ENCODE measurements at regions not wholly inside any gene's neighbourhood (a gene's known extent, or its start where the extent isn't known, plus 50 kb on each side); places are given as distances from the start of the nearest gene placed in this dataset.

GRCh38 chr5:56581426-56581825, 233.9 kb upstream of the MAP3K1 start:
- no peaks in the 10 kb centered on the region for H3K27me3 ChIP-seq
- TF ChIP-seq, protein P1, sequence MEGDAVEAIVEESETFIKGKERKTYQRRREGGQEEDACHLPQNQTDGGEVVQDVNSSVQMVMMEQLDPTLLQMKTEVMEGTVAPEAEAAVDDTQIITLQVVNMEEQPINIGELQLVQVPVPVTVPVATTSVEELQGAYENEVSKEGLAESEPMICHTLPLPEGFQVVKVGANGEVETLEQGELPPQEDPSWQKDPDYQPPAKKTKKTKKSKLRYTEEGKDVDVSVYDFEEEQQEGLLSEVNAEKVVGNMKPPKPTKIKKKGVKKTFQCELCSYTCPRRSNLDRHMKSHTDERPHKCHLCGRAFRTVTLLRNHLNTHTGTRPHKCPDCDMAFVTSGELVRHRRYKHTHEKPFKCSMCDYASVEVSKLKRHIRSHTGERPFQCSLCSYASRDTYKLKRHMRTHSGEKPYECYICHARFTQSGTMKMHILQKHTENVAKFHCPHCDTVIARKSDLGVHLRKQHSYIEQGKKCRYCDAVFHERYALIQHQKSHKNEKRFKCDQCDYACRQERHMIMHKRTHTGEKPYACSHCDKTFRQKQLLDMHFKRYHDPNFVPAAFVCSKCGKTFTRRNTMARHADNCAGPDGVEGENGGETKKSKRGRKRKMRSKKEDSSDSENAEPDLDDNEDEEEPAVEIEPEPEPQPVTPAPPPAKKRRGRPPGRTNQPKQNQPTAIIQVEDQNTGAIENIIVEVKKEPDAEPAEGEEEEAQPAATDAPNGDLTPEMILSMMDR (IDR thresholded peaks at IDR 0.05; ENCODE audit: poor library complexity) = no peak
- no peak for TF ChIP-seq EZH2phosphoT487 (IDR thresholded peaks at IDR 0.05; ENCODE audit: low read depth, severe bottlenecking, unreplicated experiment)
- no peak for TF ChIP-seq EZH2 (IDR thresholded peaks at IDR 0.05; ENCODE audit: borderline replicate concordance)
- H3K4me2 ChIP-seq = no peak overlapping the region
- no peaks in the 10 kb centered on the region for H3K79me2 ChIP-seq
- no peaks in the 10 kb centered on the region for H3K9me2 ChIP-seq (replicated peaks; ENCODE audit: insufficient read depth)
- no peaks in the 10 kb centered on the region for H4K20me1 ChIP-seq (ENCODE audit: insufficient read depth, poor library complexity, severe bottlenecking)
- peaks cover 9% of the 10 kb centered on the region for H3K4me1 ChIP-seq (ENCODE audit: insufficient read depth)
- H3K36me3 ChIP-seq (replicated peaks; ENCODE audit: insufficient read depth, low read depth) = no peaks in the 10 kb centered on the region
- no peak overlapping the region for H3K4me3 ChIP-seq
- H3K27ac ChIP-seq = no peak overlapping the region
- WGBS (ENCODE audit: low lambda C conversion rate, missing lambda C conversion rate) = 92% methylated on average over 1 of the region's 1 CpG
- H3K9me3 ChIP-seq (ENCODE audit: low read depth) = no peaks in the 10 kb centered on the region
- H2AFZ ChIP-seq = no peak overlapping the region
- no peak for DNase-seq (ENCODE audit: low spot score)

DNA sequence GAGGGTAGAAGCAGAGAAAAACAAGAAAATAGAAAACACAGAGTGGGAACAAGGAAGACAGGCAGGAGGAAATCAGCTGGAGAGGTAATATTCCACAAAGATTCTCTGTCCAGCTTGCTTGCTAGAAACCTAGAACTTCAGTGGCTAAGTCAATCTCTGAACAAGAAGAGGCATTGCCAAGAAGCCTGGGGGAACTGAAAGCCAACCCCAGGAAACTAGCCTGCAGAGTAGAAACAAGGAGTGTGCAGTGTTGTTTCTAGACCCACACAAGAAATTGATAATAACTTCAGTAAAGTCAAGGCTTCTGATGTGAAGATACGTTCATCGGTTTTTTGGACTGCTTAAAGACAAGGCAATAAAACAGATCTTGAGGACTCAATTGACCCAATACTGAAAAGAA, 234.5 kb upstream of the MAP3K1 start:
- no peaks in the 10 kb centered on the region for H4K20me1 ChIP-seq (ENCODE audit: insufficient read depth, poor library complexity, severe bottlenecking)
- H3K36me3 ChIP-seq (replicated peaks; ENCODE audit: insufficient read depth, low read depth) = no peaks in the 10 kb centered on the region
- H3K4me1 ChIP-seq (ENCODE audit: insufficient read depth) = peaks cover 4% of the 10 kb centered on the region
- H2AFZ ChIP-seq = no peak overlapping the region
- H3K9me3 ChIP-seq (ENCODE audit: low read depth) = no peaks in the 10 kb centered on the region
- no peak overlapping the region for H3K4me3 ChIP-seq
- H3K27me3 ChIP-seq = no peaks in the 10 kb centered on the region
- no peaks in the 10 kb centered on the region for H3K9me2 ChIP-seq (replicated peaks; ENCODE audit: insufficient read depth)
- no peak overlapping the region for H3K27ac ChIP-seq
- no peak for DNase-seq (ENCODE audit: low spot score)
- no peak overlapping the region for H3K4me2 ChIP-seq
- WGBS (ENCODE audit: low lambda C conversion rate, missing lambda C conversion rate) = 95% methylated on average over 2 of the region's 2 CpGs
- no peak for TF ChIP-seq EZH2 (IDR thresholded peaks at IDR 0.05; ENCODE audit: borderline replicate concordance)
- TF ChIP-seq EZH2phosphoT487 (IDR thresholded peaks at IDR 0.05; ENCODE audit: low read depth, severe bottlenecking, unreplicated experiment) = no peak
- TF ChIP-seq, protein P1 (IDR thresholded peaks at IDR 0.05; ENCODE audit: poor library complexity) = no peak
- H3K79me2 ChIP-seq = no peaks in the 10 kb centered on the region

DNA sequence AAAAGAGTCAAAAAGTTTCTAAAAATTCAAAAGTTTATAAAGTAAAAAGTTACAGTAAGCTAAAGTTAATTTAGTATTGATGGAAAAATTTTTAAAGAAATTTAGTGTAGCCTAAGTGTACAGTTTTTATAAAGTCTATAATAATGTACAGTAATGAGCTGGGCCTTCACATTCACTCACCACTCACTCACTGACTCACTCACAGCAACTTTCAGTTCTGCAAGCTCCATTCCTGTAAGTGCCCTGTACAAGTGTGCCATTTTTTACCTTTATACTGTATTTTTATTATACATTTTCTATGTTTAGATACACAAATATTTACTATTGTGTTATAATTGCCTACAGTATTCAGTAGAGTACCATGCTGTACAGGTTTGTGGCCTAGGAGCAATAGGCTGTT, 239.5 kb upstream of the MAP3K1 start:
- Histone ChIP-seq H3K4me1 (ENCODE audit: insufficient read depth) (no peaks in the 10 kb centered on the region), H3K4me2 (no peak overlapping the region), H3K9me3 (ENCODE audit: low read depth) (no peaks in the 10 kb centered on the region), H3K27ac (no peak overlapping the region), H4K20me1 (ENCODE audit: insufficient read depth, poor library complexity, severe bottlenecking) (no peaks in the 10 kb centered on the region), H3K9me2 (replicated peaks; ENCODE audit: insufficient read depth) (no peaks in the 10 kb centered on the region), H3K79me2 (no peaks in the 10 kb centered on the region), H3K36me3 (replicated peaks; ENCODE audit: insufficient read depth, low read depth) (no peaks in the 10 kb centered on the region), H3K4me3 (no peak overlapping the region), H3K27me3 (no peaks in the 10 kb centered on the region), H2AFZ (no peak overlapping the region)
- TF ChIP-seq EZH2phosphoT487 (IDR thresholded peaks at IDR 0.05; ENCODE audit: low read depth, severe bottlenecking, unreplicated experiment) (no peak), EZH2 (IDR thresholded peaks at IDR 0.05; ENCODE audit: borderline replicate concordance) (no peak)
- TF ChIP-seq, protein P1 (IDR thresholded peaks at IDR 0.05; ENCODE audit: poor library complexity) = no peak
- no peak for DNase-seq (ENCODE audit: low spot score)

GRCh38 chr5:56574778-56575177, 240.6 kb upstream of the MAP3K1 start:
- no peak for DNase-seq (ENCODE audit: low spot score)
- Histone ChIP-seq H3K4me2 (no peak overlapping the region), H3K9me3 (ENCODE audit: low read depth) (no peaks in the 10 kb centered on the region), H2AFZ (no peak overlapping the region), H3K79me2 (no peaks in the 10 kb centered on the region), H4K20me1 (ENCODE audit: insufficient read depth, poor library complexity, severe bottlenecking) (no peaks in the 10 kb centered on the region), H3K27ac (no peak overlapping the region), H3K36me3 (replicated peaks; ENCODE audit: insufficient read depth, low read depth) (no peaks in the 10 kb centered on the region), H3K27me3 (no peaks in the 10 kb centered on the region), H3K4me1 (ENCODE audit: insufficient read depth) (no peaks in the 10 kb centered on the region), H3K9me2 (replicated peaks; ENCODE audit: insufficient read depth) (no peaks in the 10 kb centered on the region), H3K4me3 (no peak overlapping the region)
- WGBS (ENCODE audit: low lambda C conversion rate, missing lambda C conversion rate) = 65% methylated on average over 1 of the region's 1 CpG
- TF ChIP-seq EZH2phosphoT487 (IDR thresholded peaks at IDR 0.05; ENCODE audit: low read depth, severe bottlenecking, unreplicated experiment) (no peak), EZH2 (IDR thresholded peaks at IDR 0.05; ENCODE audit: borderline replicate concordance) (no peak)
- TF ChIP-seq, protein P1 (IDR thresholded peaks at IDR 0.05; ENCODE audit: poor library complexity) = no peak
